LHCN-M2 (cell line): ENCODE measurements at regions not wholly inside any gene's neighbourhood (a gene's known extent, or its start where the extent isn't known, plus 50 kb on each side); places are given as distances from the start of the nearest gene placed in this dataset.
"Not testable (repeated sequence)": the region's sequence is repeated elsewhere in the genome, so short reads cannot be mapped to it uniquely, and the experiment has no call there.

ENCODE experiments used
- DNase-seq: peaks from one replicate; pipeline ENCODE4 v3.0.0-alpha.2; 2012; ENCODE audit warnings: low read depth

DNA sequence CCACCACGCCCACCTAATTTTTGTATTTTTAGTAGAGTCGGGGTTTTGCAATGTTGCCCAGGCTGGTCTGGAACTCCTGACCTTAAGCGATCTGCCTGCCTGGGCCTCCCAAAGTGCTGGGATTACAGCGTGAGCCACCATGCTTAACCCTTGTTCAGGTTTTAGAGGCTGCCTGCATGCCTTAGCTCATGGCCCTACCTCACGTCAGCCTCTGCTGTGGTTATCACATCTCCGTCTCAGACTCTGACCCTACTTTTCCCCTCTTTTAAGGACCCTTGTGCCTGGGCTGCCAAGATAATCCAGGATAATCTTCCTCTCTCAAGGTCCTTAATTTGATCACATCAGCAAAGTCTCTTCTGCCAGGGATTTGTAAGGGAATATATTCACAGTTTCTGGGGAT is 98.2 kb upstream of the PMAIP1 start:
- no peak for DNase-seq

DNA sequence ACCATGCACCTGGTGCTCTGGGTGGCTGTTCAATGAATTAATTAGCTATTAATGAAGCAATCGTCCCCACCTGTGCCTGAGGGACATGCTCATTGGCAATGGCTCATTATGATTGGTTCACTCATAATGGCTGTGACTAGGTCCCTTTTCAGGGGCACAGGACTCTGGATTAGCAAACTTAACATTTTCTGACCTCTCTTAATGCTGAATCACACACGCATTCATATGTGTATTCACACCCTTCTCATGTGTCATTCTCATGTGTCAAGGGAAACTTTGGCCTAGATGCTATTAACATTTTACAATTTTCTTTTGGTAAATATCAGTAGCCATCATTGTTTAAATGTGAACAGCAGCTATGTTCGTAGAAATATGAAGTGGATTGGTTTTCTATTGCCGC is 98.9 kb upstream of the PMAIP1 start:
- DNase-seq = no peak

DNA sequence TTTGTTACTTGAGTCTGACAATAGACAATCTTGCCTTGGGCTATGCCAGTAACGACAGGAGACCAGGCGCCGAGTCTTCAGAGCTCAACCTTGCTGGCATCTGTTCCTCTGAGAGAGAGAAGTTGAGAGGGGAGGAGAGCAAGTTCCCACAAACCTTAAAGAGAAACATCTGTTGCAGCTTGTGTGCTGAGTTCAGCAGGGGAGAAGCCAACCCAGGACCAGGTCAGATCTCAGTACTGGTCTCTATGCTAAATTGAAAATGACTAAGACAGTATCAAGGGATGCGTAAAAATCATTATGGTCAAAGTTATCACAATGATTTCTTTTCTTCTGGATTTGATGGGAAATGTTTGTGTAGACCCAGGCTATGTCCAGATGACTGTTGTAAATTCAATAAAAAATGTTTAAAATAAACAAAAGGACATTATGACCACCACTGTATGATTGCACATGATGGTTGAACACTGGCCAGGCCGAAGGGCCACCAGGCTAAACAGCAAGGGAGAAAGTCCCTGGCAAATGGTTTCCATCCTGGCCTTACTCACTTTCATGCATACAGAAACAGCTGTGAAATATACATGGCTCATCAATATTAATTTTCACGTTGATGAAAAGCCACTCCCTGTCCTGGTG is 100.3 kb upstream of the PMAIP1 start:
- peak; percentile 24 for DNase-seq

DNA sequence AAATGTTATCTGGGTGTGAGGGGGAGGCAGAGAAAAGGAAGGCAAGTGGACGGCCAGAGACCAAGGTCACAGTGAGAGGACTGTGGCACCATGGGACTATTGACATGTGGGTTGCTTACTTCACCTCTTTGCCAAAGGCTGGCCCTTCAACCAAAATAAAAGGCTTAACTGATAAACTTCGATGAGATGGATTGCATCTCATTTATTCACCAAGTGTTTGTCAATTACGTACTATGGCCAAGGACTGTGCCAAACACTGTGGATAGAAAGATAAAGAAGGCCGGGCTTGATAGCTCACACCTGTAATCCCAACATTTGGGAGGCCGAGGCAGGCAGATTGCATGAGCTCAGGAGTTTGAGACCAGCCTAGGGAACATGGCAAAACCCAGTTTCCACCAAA is 98.7 kb upstream of the CCBE1 start:
- DNase-seq = no peak

DNA sequence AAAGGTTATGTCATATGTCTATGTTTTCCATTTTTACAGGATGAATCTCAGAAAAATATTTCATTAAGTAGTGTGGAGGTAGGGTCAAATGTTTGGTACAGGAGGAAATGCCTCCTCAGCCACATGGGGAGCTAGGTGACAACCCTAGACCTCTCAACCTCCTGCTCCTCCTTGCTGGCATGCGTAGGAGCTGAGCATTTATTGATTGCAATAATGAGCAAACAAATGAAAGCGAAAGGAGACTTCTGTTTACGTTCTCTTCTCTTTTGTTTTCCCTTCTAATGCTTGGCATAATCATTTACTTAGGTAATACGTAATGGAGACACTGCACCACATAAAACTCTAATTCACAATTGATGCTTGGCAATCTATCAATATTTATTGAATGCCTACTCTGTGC is 95.1 kb upstream of the CCBE1 start:
- DNase-seq = no peak

DNA sequence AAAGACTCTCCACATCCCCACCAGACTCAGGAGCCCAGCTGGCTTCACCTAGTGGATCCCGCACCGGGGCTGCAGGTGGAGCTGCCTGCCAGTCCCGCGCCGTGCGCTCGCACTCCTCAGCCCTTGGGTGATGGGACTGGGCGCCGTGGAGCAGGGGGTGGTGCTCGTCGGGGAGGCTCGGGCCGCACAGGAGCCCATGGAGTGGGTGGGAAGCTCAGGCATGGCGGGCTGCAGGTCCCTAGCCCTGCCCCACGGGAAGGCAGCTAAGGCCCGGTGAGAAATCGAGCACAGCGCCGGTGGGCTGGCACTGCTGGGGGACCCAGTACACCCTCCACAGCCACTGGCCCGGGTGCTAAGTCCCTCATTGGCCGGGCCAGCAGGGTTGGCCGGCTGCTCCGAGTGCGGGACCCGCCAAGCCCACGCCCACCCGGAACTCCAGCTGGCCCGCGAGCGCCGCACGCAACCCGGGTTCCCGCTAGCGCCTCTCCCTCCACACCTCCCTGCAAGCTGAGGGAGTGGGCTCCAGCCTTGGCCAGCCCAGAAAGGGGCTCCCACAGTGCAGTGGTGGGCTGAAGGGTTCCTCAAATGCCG is 93.2 kb upstream of the CCBE1 start:
- not testable (repeated sequence) for DNase-seq

DNA sequence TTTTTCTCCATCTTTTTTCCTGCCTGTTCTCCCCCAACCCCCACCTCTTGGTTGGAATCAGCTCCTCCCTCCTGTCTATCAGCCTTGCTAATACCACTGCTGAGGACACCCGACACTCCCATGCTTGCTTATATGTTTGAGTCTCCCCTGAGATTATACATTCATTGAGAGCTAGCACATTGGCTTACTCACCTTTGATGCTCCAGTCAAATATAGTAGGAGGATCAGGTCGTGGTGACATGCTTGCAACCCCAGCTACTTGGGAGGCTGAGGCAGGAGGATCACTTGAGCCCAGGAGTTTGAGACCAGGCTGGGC is 91.5 kb upstream of the CCBE1 start:
- DNase-seq = peak; percentile 50

DNA sequence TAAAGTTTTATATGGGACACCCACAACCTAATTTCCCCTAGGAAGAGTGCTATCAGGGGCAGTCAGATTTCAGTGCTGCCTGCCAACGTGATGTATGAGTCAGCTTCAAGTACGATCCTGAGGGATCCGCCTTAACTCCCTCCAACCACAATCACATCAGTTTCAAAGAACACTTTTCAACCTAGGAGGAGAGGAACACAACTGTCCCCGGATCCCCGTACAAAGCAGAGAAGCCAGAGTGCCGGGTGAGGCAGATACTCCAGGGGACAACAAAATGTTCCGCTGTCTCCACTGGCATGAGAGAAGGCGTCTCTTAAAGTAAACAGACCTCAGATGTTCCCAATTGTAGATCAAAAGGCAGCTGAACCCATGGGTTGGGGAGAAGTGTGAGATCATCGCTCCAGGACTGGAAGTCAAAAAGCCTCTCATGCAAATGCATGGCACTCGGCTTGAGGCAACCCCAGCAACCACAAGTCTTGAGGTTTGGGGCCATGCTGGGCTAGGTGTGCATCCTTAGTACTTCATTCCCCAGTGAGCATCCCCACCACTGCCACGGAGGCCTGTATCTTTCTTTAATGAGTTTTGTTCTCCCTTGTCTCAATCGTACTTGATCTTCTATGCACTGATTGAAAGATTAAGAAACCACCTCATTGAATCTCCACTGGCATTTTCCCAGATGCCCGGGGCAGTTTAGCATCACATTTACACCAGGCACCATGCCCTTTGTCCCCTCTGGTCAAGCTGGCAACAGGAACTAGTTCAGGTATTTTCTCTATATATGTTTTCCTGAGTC is 91.0 kb upstream of the CCBE1 start:
- DNase-seq = peak; percentile 88

DNA sequence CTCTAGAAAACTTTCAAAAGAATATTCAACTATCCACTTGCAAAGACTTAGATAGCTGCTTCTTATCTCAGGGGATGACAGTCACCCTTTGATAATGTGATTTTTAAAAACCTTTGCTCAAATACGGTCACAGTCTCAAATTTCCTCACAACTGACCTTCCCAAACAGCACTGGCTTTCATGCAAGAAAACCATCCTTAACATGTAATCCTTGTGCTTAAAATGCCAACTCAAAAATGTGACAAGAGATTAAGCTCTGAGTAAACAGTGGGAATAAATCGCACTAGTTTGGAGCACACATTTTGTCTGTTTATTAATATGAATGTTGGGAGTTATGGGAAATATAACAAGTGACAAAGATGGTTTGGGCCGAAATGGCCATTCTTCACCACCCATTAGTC is 87.5 kb upstream of the CCBE1 start:
- no peak for DNase-seq

DNA sequence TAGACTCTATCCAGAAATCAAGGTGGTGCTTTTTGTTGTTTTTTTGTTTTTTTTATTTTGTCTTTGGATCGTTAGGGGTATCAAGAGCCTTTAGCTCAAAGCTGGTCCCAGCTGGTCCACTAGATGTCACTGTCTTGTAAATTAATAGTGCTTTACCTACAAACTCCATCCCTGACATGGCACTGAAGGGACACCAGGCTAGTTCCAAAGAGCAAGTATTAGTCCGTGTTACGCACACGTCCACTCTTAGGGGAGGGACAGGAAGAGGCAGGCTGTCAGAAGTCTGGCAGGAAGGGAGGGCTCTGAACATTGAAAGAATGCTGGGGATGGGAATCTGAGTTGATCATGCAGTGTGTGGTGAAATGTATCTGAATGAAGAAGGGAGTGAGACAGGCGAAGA is 85.9 kb upstream of the CCBE1 start:
- DNase-seq = peak; percentile 89

DNA sequence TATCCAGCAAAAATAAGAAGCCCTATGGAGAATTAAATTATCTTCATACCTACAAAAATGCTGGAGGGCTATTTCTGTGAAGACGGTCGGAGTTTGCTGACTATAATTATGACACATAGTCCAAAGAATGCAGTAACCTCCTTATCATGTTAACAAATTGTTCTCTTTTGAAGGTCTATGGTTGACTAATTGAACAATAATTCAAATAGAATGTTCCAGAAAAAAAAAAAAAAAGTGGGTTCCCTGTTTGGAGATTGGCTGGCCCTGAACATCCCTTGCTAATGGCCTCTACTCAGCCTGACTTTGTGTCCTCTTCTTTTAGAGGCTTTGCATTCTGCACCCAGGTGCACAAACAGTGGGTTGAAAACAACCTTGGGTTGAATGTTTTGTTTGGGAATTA is 82.8 kb upstream of the CCBE1 start:
- DNase-seq = peak; percentile 91

DNA sequence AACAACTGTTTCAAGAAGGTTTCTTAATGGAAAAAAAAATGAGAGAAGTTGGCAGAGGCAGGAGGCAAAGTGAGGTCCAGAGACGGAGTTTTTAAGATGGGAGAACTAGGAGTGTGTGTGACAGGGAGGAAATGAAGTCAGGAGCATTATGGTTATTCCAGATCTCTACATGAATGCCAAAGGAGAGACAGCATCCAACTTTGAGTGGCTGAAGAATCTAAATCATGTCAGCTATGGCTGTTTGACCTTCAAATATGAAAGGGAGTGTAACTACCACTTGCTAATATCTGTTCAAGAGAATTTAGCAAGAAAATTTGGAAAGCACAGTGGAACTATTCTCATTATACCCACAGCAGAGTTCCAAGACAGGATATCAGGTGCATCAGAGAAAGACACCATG is 81.2 kb upstream of the CCBE1 start:
- no peak for DNase-seq

DNA sequence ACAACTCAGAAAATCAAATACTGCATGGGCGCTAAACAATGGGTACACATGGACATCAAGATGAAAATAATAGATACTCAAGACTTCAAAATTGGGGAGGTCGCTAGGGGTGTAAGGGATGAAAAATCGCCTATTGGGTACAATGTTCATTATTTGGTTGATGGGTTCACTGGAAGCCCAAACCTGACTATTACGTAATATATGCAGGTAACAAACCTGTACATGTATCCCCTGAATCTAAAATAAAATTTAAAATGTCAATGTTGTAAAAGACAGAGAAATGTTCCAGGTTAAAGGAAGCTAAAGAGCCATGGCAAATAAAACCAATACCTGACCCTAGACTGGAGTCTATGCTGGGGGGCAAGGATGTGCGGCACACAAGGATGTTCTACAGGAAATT is 80.4 kb upstream of the CCBE1 start:
- DNase-seq = no peak

DNA sequence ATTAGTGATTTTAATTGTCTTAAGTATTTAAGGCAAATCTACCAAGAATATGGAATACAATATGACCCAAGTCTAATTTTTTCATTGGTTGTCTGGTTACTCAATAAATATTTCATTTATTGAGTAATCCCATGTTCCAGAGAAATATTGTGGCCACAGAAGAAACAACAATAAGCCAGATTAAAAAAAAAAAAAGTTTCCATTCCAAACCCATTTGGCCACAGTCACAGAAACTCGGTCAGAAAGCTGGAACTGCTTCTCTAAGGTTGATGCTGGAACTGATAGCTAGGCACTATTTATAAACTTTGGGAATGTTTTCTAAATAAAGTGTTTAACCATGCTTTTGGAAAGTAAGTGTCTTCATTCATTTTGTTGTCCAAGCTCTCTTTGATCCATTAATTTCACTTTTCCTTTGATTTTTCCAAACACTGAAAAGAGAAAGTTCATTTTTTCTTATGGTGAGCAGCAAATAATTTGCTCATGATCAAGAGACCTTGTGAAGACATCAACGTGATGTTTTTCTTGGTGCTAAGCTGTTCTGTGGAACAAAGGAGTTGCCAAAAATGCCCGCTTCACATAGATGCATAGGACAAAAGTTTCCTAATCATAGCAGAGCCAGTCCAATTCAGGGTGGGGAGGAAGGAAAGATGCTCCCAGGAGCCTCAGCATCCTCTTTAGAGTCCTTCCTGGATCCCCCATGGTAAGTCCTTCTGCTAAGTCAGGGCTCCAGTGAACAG is 72.1 kb upstream of the CCBE1 start:
- peak; percentile 81 for DNase-seq

DNA sequence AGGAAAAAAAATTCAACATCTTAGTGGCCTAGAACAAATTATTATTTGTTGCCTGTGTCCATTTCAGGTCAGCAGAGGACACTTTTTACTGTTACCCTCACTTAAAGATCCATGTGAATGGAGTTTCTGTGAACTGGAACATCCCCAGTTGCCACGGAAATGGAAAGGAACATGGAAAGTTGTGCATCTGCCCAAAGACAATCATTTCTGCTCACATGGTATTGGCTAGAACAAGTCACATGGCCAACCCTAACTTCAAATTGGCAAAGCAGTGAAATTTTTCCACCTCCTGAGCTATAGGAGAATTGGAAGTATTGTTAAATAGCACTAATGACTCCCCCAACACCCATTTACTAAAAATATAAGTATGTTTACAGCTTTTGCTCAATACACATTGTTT is 71.2 kb upstream of the CCBE1 start:
- DNase-seq = no peak

DNA sequence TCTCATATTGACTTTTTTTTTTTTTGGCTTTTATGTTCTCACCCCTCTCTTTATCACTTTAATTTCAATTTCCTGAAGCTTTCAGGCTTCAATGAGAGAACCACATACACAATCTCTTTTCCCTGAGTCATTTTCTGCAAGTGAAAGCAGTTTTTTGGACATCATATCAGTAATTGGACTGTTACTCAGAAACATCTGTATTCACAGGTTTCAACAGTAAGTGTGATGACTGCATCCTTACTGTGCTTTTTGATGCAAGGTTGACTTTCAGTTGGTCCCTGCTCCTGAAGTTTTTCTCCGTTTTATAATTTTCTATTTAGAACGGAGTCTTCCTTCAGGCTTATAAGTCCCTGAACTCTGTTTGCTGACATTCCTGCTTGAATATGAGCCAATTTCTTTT is 70.5 kb upstream of the CCBE1 start:
- DNase-seq = peak; percentile 50

DNA sequence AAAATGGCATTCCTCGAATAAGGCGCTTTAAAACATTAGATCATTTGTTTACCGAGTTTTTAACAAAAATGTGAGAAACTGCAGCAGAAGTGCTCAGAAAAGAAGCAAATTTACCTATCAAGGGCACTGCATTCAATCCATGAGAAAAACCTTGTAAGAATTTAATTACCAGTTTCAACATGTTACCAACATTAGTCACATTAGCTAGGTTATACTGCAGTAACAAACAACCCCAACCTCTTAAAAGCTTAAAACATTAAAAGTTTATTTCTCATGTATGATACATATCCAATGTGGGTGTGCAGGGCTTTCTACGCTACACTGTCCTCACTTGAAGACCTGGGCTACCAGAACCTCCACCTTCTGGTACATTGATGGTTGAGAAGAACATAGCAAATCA is 68.1 kb upstream of the CCBE1 start:
- no peak for DNase-seq

DNA sequence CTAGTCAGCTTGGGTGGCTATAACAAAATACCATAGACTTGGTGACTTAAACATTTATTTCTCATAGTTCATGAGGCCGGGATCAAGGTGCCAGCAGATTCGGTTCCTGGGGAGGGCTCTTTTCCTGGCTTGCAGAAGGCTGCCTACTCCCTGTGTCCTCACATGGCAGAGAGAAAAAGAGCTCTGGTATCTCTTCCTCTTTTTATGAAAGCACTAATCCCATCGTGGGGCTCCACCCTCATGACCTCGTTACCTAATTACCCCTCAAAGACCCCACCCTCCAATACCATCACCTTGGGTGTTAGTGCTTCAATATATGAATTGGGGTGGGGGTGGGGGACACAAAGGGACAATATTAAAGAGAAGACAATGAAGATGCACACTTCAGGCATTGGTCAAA is 67.1 kb upstream of the CCBE1 start:
- DNase-seq = no peak

DNA sequence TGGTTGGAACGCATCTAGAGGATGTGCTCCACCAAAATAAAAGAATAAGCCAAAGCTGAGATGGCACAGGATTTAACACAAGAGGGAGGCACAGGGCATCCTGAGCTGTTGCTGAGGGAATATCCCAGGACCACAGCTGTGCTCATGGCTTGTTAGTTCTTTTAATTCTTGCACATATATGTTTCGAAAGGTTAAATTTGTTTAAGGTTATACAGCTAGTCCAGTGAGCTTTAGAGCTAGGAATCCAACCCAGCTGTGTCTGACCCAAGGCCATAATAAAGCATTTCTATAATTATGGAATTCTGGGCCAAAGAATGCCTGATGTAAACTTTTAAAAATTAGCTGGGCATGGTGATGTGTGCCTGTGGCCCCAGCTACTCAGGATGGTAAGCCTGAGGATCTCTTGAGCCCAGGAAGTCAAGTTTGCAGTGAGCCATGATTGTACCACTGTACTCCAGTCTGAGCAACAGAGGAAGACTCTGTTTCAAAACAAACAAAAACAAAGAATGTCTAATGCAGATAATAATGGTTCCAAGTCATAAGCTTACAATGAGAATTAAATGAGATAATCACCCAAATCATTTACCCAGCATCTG is 66.4 kb upstream of the CCBE1 start:
- no peak for DNase-seq

DNA sequence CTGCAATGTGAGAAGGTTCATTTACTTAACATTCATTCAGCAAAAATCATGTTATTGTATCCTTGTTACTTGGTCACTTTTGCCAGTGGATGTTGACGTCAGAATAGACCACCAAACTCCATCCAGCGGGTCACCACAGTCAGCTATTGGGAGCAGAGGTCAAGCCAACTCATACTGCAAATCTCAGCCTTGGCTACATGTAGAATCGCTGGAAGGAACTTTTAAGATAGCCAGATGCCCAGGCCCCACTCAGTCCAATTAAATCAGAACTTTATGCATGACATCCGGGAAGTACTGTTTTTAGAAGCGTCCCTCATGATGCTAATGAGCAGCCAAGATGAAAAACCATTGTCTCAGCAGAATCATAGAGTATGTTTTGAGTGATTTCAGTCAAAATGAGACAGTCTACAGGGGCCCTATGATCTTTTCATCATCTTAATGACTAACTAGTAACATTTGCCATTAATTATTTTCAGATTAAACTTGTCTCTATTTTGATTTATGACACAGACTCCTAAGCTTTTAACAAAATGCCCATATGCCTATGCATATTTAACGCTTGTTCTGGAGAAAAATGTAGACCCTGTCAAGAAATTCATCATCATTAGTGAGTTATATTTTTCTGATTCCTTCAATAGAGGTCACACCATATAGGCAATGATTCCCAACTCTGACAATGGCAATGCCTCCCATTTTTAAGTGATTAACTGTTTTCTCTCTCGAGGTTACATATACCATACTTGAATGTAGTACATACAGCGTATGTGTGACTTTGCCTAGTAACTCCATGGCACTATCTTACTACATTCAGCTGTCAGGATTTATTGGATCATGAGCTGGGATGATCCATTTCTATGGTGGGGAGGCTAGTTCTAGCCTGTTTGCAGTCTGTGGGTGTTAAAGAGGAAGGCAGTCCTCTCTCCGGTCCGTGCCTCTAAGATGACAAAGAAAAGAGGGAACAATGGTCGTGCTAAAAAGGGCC is 63.7 kb upstream of the CCBE1 start:
- no peak for DNase-seq

DNA sequence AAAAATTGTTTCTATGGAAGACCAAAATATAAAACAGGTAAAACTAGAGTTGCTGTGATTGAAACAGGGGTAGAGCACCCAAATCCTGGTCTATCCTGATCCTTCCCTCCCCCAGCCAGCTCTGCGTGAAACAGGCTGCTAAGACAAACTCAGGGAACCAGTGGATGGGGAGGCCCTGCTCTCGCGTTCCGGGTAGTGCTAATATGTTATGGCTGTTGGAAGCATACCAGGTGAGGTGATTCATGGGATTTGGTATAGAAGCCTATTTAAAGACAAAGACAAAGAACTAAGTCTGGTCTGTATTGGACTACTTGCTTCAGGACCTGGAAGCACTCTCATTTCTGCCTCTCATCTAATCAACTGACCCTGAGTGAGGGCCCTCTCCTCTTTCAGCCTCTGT is 63.0 kb upstream of the CCBE1 start:
- DNase-seq = no peak
